ENCODE measurements at regions not wholly inside any gene's neighbourhood (a gene's known extent, or its start where the extent isn't known, plus 50 kb on each side); places are given as distances from the start of the nearest gene placed in this dataset.

DNA sequence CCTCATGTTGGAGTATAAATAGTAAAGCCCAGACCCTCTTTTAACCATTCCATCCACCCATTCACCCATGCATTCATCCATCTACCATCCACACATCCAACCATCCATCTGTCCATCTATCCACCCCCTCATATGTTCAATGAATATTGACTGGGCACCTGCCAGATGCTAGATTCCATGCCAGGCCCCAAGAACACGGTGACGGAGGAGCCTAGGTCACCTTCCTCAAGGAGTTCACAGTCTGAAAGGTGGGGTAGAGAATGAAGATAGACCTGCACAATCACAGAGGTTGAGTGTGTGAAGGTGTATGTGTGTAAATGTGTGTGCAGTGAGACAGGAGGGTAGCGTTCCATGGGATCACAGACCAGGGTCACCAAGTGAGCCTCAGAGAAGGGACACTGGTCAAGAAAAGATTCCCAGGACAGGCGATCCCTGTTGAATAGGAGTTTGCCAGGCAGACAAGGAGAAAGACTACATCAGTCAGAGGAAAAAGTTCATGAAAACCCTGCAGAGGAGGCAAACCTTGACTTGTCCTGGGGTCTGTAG is 287.2 kb downstream of the CYP26B1 start:
- POLR2A ChIA-PET (ENCODE audit: unreplicated experiment), result no interaction called here
- Histone ChIP-seq H3K9me3 (ENCODE audit: insufficient read depth, low read depth) (0 out of 2 replicates have a peak, but pooled peaks cover 4% of the 10 kb centered on the region), H3K27ac (no peak overlapping the region), H2AFZ (no peak overlapping the region), H3K79me2 (ENCODE audit: low read depth) (no peaks in the 10 kb centered on the region), H3K4me2 (no peak overlapping the region), H3K36me3 (ENCODE audit: low read depth) (no peaks in the 10 kb centered on the region), H3K9me2 (ENCODE audit: insufficient read depth) (no peaks in the 10 kb centered on the region), H3K27me3 (ENCODE audit: insufficient read depth, low read depth) (peaks cover 32% of the 10 kb centered on the region), H3F3A (ENCODE audit: insufficient read depth, low read depth) (no peaks in the 10 kb centered on the region; the same call in 1 of the 2 replicates), H3K4me3 (no peak overlapping the region), H3K4me1 (replicated peaks; ENCODE audit: insufficient read depth) (peaks cover 5% of the 10 kb centered on the region), H4K20me1 (ENCODE audit: insufficient read depth) (no peaks in the 10 kb centered on the region)
- CTCF ChIA-PET, result no interaction called here
- DNase-seq, result no peak
- TF ChIP-seq, protein P1, sequence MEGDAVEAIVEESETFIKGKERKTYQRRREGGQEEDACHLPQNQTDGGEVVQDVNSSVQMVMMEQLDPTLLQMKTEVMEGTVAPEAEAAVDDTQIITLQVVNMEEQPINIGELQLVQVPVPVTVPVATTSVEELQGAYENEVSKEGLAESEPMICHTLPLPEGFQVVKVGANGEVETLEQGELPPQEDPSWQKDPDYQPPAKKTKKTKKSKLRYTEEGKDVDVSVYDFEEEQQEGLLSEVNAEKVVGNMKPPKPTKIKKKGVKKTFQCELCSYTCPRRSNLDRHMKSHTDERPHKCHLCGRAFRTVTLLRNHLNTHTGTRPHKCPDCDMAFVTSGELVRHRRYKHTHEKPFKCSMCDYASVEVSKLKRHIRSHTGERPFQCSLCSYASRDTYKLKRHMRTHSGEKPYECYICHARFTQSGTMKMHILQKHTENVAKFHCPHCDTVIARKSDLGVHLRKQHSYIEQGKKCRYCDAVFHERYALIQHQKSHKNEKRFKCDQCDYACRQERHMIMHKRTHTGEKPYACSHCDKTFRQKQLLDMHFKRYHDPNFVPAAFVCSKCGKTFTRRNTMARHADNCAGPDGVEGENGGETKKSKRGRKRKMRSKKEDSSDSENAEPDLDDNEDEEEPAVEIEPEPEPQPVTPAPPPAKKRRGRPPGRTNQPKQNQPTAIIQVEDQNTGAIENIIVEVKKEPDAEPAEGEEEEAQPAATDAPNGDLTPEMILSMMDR (conservative IDR thresholded peaks at IDR 0.05), result no peak
- no peak for TF ChIP-seq EZH2 (IDR thresholded peaks at IDR 0.05; ENCODE audit: low read depth)
- intact Hi-C loops (cut with micrococcal nuclease; ENCODE audit: unreplicated experiment), result loop anchor here (10.0 kb wide), 1 partner anchor 256 kb away; no protein-coding TSS in a partner anchor
- no TSS peak for BruUV-seq (replicated peaks)

DNA sequence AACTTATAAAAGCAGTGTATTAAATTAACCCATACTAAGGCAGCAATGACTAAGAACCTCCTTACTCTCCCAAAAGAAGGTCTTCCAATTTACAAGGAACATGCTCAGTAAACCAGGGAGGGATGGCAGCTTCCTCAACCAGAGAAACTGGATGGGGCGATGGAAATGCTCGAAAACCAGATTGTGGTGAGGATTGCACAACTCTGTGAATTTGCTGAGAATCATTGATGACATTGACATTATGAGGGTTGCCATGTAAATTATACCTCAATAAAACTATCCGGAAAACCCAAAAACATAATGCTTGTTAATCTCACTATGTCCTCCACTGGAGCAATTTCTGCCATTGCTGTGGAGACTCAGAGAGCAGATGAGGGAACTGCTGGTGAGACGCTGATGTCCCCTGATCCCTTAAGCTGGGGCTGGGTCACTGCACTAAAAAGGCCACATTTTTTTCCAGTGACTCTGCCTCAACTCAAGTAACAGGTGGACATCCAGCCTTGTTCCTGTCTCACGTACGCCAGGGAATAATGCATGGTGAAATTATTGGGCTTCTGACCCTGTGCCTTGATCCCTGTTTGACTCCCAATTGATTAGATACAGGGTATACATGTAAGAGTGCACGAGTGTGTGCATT is 288.3 kb downstream of the CYP26B1 start:
- Histone ChIP-seq H3K9me2 (ENCODE audit: insufficient read depth) (no peaks in the 10 kb centered on the region), H3K27me3 (ENCODE audit: insufficient read depth, low read depth) (peaks cover 43% of the 10 kb centered on the region), H3K9me3 (ENCODE audit: insufficient read depth, low read depth) (0 out of 2 replicates have a peak, but pooled peaks cover 4% of the 10 kb centered on the region), H3K36me3 (ENCODE audit: low read depth) (no peaks in the 10 kb centered on the region), H3K4me2 (no peak overlapping the region), H3F3A (ENCODE audit: insufficient read depth, low read depth) (no peaks in the 10 kb centered on the region), H3K27ac (no peak overlapping the region), H4K20me1 (ENCODE audit: insufficient read depth) (no peaks in the 10 kb centered on the region), H2AFZ (no peak overlapping the region), H3K4me1 (replicated peaks; ENCODE audit: insufficient read depth) (no peaks in the 10 kb centered on the region), H3K4me3 (no peak overlapping the region), H3K79me2 (ENCODE audit: low read depth) (no peaks in the 10 kb centered on the region)
- TF ChIP-seq EZH2 (IDR thresholded peaks at IDR 0.05; ENCODE audit: low read depth), result no peak
- TF ChIP-seq, protein P1 (conservative IDR thresholded peaks at IDR 0.05), result no peak
- ChIA-PET POLR2A (ENCODE audit: unreplicated experiment) (no interaction called here), CTCF (no interaction called here)
- no TSS peak for BruUV-seq (replicated peaks)
- no peak for DNase-seq
- intact Hi-C loops (cut with micrococcal nuclease; ENCODE audit: unreplicated experiment), result no loop called here

DNA sequence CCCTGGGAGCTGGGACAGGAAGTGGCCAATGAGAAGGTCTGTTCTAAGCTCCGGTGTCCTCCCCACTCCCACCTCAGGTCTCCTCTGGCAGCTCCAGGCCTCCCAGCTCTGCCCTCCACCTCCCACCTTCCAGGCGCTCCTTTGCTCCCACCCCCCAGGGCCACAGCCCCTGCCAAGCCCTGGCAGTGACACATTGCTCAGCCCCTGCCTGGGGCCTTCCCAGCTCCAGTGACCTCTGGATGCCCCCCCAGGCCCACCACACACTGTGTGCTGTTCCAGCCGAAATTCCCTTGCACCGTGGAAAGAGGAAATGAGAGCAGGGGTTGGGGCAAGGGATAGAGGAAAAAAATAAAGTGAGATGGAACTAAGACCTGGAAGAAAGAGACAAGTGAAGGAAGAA is 289.6 kb downstream of the CYP26B1 start:
- Histone ChIP-seq H3K9me3 (ENCODE audit: insufficient read depth, low read depth) (0 out of 2 replicates have a peak, but pooled peaks cover 4% of the 10 kb centered on the region), H3K4me2 (no peak overlapping the region), H3K4me1 (replicated peaks; ENCODE audit: insufficient read depth) (no peaks in the 10 kb centered on the region), H4K20me1 (ENCODE audit: insufficient read depth) (no peaks in the 10 kb centered on the region), H3K27ac (no peak overlapping the region), H3K79me2 (ENCODE audit: low read depth) (no peaks in the 10 kb centered on the region), H3F3A (ENCODE audit: insufficient read depth, low read depth) (no peaks in the 10 kb centered on the region), H3K27me3 (ENCODE audit: insufficient read depth, low read depth) (peaks cover 56% of the 10 kb centered on the region), H3K4me3 (no peak overlapping the region), H3K9me2 (ENCODE audit: insufficient read depth) (no peaks in the 10 kb centered on the region), H3K36me3 (ENCODE audit: low read depth) (no peaks in the 10 kb centered on the region), H2AFZ (no peak overlapping the region)
- intact Hi-C loops (cut with micrococcal nuclease; ENCODE audit: unreplicated experiment), result no loop called here
- no TSS peak for BruUV-seq (replicated peaks)
- TF ChIP-seq, protein P1 (conservative IDR thresholded peaks at IDR 0.05), result no peak
- TF ChIP-seq EZH2 (IDR thresholded peaks at IDR 0.05; ENCODE audit: low read depth), result no peak
- ChIA-PET POLR2A (ENCODE audit: unreplicated experiment) (no interaction called here), CTCF (no interaction called here)
- no peak for DNase-seq

All from PC-9 (cell line).